ENCODE measurements at regions not wholly inside any gene's neighbourhood (a gene's known extent, or its start where the extent isn't known, plus 50 kb on each side); places are given as distances from the start of the nearest gene placed in this dataset.

GRCh38 chr3:168828536-168828935 is 732.8 kb upstream of the GOLIM4 start:
- DNase-seq = no peak
- no peak for TF ChIP-seq CTCF (IDR thresholded peaks at IDR 0.05; ENCODE audit: control extremely low read depth, extremely low read depth)
- Histone ChIP-seq H3K4me3 (no peak overlapping the region), H3K9ac (ENCODE audit: insufficient read depth in 1 of 2, low read length in 2 of 2) (no peak overlapping the region), H3K36me3 (ENCODE audit: control insufficient read depth in 4 of 4, insufficient read depth in 4 of 4, low read length in 4 of 4) (peaks cover 0 to 3% (median 0%) of the 10 kb centered on the region in 4 donors), H3K27ac (ENCODE audit: low read depth in 1 of 2, low read length in 1 of 2) (no peak overlapping the region), H3K9me3 (ENCODE audit: control insufficient read depth in 4 of 4, insufficient read depth in 3 of 4, low read length in 3 of 4) (no peaks in the 10 kb centered on the region), H3K4me1 (ENCODE audit: control insufficient read depth in 5 of 5, insufficient read depth in 5 of 5, low read length in 5 of 5) (peaks cover 0 to 5% (median 0%) of the 10 kb centered on the region in 5 donors), H3K27me3 (ENCODE audit: control insufficient read depth in 3 of 3, insufficient read depth in 3 of 3, low read length in 2 of 3) (no peaks in the 10 kb centered on the region)
- ATAC-seq (ENCODE audit: insufficient read depth, low FRiP score) = no peak
- 25 to 33% methylated on average over 1 of the region's 1 CpG for WGBS, 2 donors

GRCh38 chr3:168828014-168828413 is 732.3 kb upstream of the GOLIM4 start:
- WGBS, 2 donors = 78 to 90% methylated on average over 4 of the region's 4 CpGs
- H3K9me3 ChIP-seq (ENCODE audit: control insufficient read depth in 4 of 4, insufficient read depth in 3 of 4, low read length in 3 of 4) = no peaks in the 10 kb centered on the region
- no peak overlapping the region for H3K27ac ChIP-seq (ENCODE audit: low read depth in 1 of 2, low read length in 1 of 2)
- H3K27me3 ChIP-seq (ENCODE audit: control insufficient read depth in 3 of 3, insufficient read depth in 3 of 3, low read length in 2 of 3) = no peaks in the 10 kb centered on the region
- H3K9ac ChIP-seq (ENCODE audit: insufficient read depth in 1 of 2, low read length in 2 of 2) = no peak overlapping the region
- ATAC-seq (ENCODE audit: insufficient read depth, low FRiP score) (no peak), DNase-seq (no peak)
- no peak overlapping the region for H3K4me3 ChIP-seq
- TF ChIP-seq CTCF (IDR thresholded peaks at IDR 0.05; ENCODE audit: control extremely low read depth, extremely low read depth) = no peak
- peaks cover 0 to 5% (median 0%) of the 10 kb centered on the region in 5 donors for H3K4me1 ChIP-seq (ENCODE audit: control insufficient read depth in 5 of 5, insufficient read depth in 5 of 5, low read length in 5 of 5)
- H3K36me3 ChIP-seq (ENCODE audit: control insufficient read depth in 4 of 4, insufficient read depth in 4 of 4, low read length in 4 of 4) = peaks cover 0 to 3% (median 0%) of the 10 kb centered on the region in 4 donors

- no peak overlapping the region for H3K27ac ChIP-seq (ENCODE audit: low read depth in 1 of 2, low read length in 1 of 2)
- DNase-seq (no peak), ATAC-seq (ENCODE audit: insufficient read depth, low FRiP score) (no peak)
- peaks cover 0 to 2% (median 0%) of the 10 kb centered on the region in 4 donors for H3K9me3 ChIP-seq (ENCODE audit: control insufficient read depth in 4 of 4, insufficient read depth in 3 of 4, low read length in 3 of 4)
- H3K4me3 ChIP-seq = no peak overlapping the region
- 50 to 61% methylated on average over 2 of the region's 2 CpGs for WGBS, 2 donors
- H3K4me1 ChIP-seq (ENCODE audit: control insufficient read depth in 5 of 5, insufficient read depth in 5 of 5, low read length in 5 of 5) = peaks cover 0 to 5% (median 0%) of the 10 kb centered on the region in 5 donors
- H3K36me3 ChIP-seq (ENCODE audit: control insufficient read depth in 4 of 4, insufficient read depth in 4 of 4, low read length in 4 of 4) = peaks cover 0 to 3% (median 0%) of the 10 kb centered on the region in 4 donors
- TF ChIP-seq CTCF (IDR thresholded peaks at IDR 0.05; ENCODE audit: control extremely low read depth, extremely low read depth) = no peak
- H3K9ac ChIP-seq (ENCODE audit: insufficient read depth in 1 of 2, low read length in 2 of 2) = no peak overlapping the region
- no peaks in the 10 kb centered on the region for H3K27me3 ChIP-seq (ENCODE audit: control insufficient read depth in 3 of 3, insufficient read depth in 3 of 3, low read length in 2 of 3)
Observed at GRCh38 chr3:168824107-168824506, 728.4 kb upstream of the GOLIM4 start.

GRCh38 chr3:168823466-168823865 is 727.7 kb upstream of the GOLIM4 start:
- 90 to 94% methylated on average over 5 of the region's 5 CpGs for WGBS, 2 donors
- Histone ChIP-seq H3K4me3 (no peak overlapping the region), H3K9me3 (ENCODE audit: control insufficient read depth in 4 of 4, insufficient read depth in 3 of 4, low read length in 3 of 4) (peaks cover 0 to 2% (median 0%) of the 10 kb centered on the region in 4 donors), H3K27ac (ENCODE audit: low read depth in 1 of 2, low read length in 1 of 2) (no peak overlapping the region), H3K27me3 (ENCODE audit: control insufficient read depth in 3 of 3, insufficient read depth in 3 of 3, low read length in 2 of 3) (no peaks in the 10 kb centered on the region), H3K36me3 (ENCODE audit: control insufficient read depth in 4 of 4, insufficient read depth in 4 of 4, low read length in 4 of 4) (peaks cover 0 to 3% (median 0%) of the 10 kb centered on the region in 4 donors), H3K4me1 (ENCODE audit: control insufficient read depth in 5 of 5, insufficient read depth in 5 of 5, low read length in 5 of 5) (peaks cover 0 to 5% (median 0%) of the 10 kb centered on the region in 5 donors), H3K9ac (ENCODE audit: insufficient read depth in 1 of 2, low read length in 2 of 2) (no peak overlapping the region)
- TF ChIP-seq CTCF (IDR thresholded peaks at IDR 0.05; ENCODE audit: control extremely low read depth, extremely low read depth) = no peak
- DNase-seq = no peak
- no peak for ATAC-seq (ENCODE audit: insufficient read depth, low FRiP score)
